Type B pancreatic cell (in vitro differentiated cells): ENCODE measurements at regions not wholly inside any gene's neighbourhood (a gene's known extent, or its start where the extent isn't known, plus 50 kb on each side); places are given as distances from the start of the nearest gene placed in this dataset.

Source experiments
- DNase-seq: peaks from one replicate; pipeline ENCODE4 v3.0.0; 2021; ENCODE audit warnings: mixed read lengths; ENCODE audit not compliant: unreplicated experiment; ENCODE audit errors: extremely low spot score
- H3K27ac Mint-ChIP-seq: 2 replicates; pipeline ENCODE4 v1.8.0; 2021; ENCODE audit warnings: mild to moderate bottlenecking, mixed read lengths
- H3K27me3 Mint-ChIP-seq: 2 replicates; pipeline ENCODE4 v1.8.0; 2021; ENCODE audit warnings: mixed read lengths
- H3K36me3 Mint-ChIP-seq: 2 replicates; pipeline ENCODE4 v1.8.0; 2021; ENCODE audit warnings: mixed read lengths
- H3K4me1 Mint-ChIP-seq: one replicate; pipeline ENCODE4 v1.8.0; 2021; ENCODE audit warnings: mixed read lengths; ENCODE audit not compliant: unreplicated experiment
- H3K4me3 Mint-ChIP-seq: 2 replicates; pipeline ENCODE4 v1.8.0; 2021; ENCODE audit warnings: mild to moderate bottlenecking, mixed read lengths
- H3K9me3 Mint-ChIP-seq: 2 replicates; pipeline ENCODE4 v1.8.0; 2021; ENCODE audit warnings: mixed read lengths
- CTCF ChIP-seq: fragments of 200-600 bp; sonication (generic); conservative IDR thresholded peaks from 2 replicates; pipeline ENCODE4 v1.5.0; 2021; ENCODE audit warnings: antibody characterized with exemption, mild to moderate bottlenecking

GRCh38 chr15:62605282-62605681 lies 437.3 kb upstream of the TPM1 start:
- Mint-ChIP-seq H3K36me3 (no peaks in the 10 kb centered on the region), H3K4me3 (no peak overlapping the region), H3K27me3 (no peaks in the 10 kb centered on the region), H3K9me3 (peaks cover 17% of the 10 kb centered on the region), H3K27ac (no peak overlapping the region), H3K4me1 (peaks cover 27% of the 10 kb centered on the region)
- no peak for TF ChIP-seq CTCF
- DNase-seq, result no peak

- Mint-ChIP-seq H3K36me3 (no peaks in the 10 kb centered on the region), H3K27me3 (no peaks in the 10 kb centered on the region), H3K9me3 (peaks cover 12% of the 10 kb centered on the region), H3K27ac (no peak overlapping the region), H3K4me3 (no peak overlapping the region), H3K4me1 (peaks cover 24% of the 10 kb centered on the region)
- DNase-seq, result no peak
- no peak for TF ChIP-seq CTCF
Measured at GRCh38 chr15:62606376-62607113, 436.0 kb upstream of the TPM1 start.

- DNase-seq, result no peak
- no peaks in the 10 kb centered on the region for H3K27me3 Mint-ChIP-seq
- no peak overlapping the region for H3K4me3 Mint-ChIP-seq
- peaks cover 24% of the 10 kb centered on the region for H3K4me1 Mint-ChIP-seq
- H3K36me3 Mint-ChIP-seq, result no peaks in the 10 kb centered on the region
- no peak overlapping the region for H3K27ac Mint-ChIP-seq
- no peak for TF ChIP-seq CTCF
- H3K9me3 Mint-ChIP-seq, result peaks cover 12% of the 10 kb centered on the region
Measured at GRCh38 chr15:62607114-62607462, 435.5 kb upstream of the TPM1 start.

- Mint-ChIP-seq H3K27ac (no peak overlapping the region), H3K27me3 (no peaks in the 10 kb centered on the region), H3K36me3 (no peaks in the 10 kb centered on the region), H3K9me3 (peaks cover 12% of the 10 kb centered on the region), H3K4me3 (no peak overlapping the region), H3K4me1 (peaks cover 30% of the 10 kb centered on the region)
- no peak for DNase-seq
- no peak for TF ChIP-seq CTCF
Measured at GRCh38 chr15:62607643-62608042, 434.9 kb upstream of the TPM1 start.

- peaks cover 12% of the 10 kb centered on the region for H3K9me3 Mint-ChIP-seq
- H3K4me1 Mint-ChIP-seq, result peaks cover 32% of the 10 kb centered on the region
- no peaks in the 10 kb centered on the region for H3K27me3 Mint-ChIP-seq
- no peak overlapping the region for H3K27ac Mint-ChIP-seq
- DNase-seq, result no peak
- no peaks in the 10 kb centered on the region for H3K36me3 Mint-ChIP-seq
- H3K4me3 Mint-ChIP-seq, result no peak overlapping the region
- no peak for TF ChIP-seq CTCF
Measured at GRCh38 chr15:62608369-62608768, 434.2 kb upstream of the TPM1 start.
